GM19351 (cell line): ENCODE measurements at regions not wholly inside any gene's neighbourhood (a gene's known extent, or its start where the extent isn't known, plus 50 kb on each side); places are given as distances from the start of the nearest gene placed in this dataset.

Experiments used
- ATAC-seq: cut with Tn5 transposase; IDR thresholded peaks from one replicate; pipeline ENCODE4 v1.9.1; 2021; ENCODE audit warnings: mild to moderate bottlenecking, moderate library complexity; ENCODE audit not compliant: unreplicated experiment

GRCh38 chr15:77692614-77693013, 59.9 kb upstream of the LINGO1 start:
- ATAC-seq, result no peak

DNA sequence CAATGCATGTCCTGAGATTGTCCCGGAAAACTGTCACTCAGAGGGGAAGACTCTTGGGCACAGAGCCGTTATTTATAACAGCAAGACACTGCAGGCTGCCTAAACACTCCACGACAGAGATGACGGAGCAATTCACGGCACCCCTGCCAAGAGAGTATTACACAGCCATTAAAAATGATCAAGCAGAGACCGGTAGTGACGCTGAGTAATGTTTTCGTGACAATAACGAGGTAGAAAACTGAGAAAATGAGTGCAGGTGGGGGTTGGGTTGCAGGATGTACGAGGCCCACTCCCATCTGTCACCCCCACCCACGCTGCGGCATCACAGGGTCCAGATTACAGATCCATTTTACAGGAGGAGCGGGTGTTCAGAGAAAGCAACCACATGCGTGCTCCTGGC, 58.9 kb upstream of the LINGO1 start:
- no peak for ATAC-seq

GRCh38 chr15:77689821-77690220, 57.1 kb upstream of the LINGO1 start:
- ATAC-seq, result no peak

DNA sequence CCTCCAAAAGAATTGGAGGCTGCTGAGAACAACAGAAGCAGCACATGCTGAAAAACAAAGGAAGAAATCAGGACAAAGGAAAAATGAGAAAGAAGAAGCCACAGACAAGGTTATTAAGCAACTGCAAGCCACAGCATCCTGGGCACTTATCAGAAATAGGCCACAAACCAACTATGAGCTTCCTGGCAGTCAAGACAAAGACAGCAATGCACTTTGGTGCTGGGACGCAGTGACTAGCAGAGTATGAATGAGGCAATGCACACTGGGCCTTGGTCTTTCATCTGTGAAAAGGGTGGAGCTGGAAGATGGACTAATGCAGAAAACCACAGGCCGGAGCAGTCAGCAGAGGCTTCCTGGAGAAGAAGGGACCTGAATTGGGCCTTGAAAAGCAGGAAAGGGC, 56.0 kb upstream of the LINGO1 start:
- no peak for ATAC-seq

DNA sequence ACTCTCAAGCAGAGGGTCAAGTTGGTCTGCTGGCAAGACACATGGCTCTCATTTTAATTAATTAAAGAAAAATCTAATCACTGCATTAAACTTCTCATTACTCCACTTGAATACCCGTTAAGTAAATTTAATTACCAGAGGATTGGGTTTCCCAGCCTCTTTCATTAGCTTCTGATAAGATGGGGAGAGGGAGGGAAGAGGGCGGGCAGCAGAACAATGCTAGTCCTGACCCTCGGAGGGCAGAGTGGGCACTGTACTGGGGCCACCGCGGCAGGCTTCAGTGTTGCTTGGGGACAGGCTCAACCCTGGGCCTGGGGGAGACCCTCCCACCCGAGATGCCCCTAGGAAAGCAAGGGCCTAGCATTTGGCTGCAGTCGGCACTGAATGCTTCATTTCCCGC, 55.6 kb upstream of the LINGO1 start:
- ATAC-seq, result no peak

DNA sequence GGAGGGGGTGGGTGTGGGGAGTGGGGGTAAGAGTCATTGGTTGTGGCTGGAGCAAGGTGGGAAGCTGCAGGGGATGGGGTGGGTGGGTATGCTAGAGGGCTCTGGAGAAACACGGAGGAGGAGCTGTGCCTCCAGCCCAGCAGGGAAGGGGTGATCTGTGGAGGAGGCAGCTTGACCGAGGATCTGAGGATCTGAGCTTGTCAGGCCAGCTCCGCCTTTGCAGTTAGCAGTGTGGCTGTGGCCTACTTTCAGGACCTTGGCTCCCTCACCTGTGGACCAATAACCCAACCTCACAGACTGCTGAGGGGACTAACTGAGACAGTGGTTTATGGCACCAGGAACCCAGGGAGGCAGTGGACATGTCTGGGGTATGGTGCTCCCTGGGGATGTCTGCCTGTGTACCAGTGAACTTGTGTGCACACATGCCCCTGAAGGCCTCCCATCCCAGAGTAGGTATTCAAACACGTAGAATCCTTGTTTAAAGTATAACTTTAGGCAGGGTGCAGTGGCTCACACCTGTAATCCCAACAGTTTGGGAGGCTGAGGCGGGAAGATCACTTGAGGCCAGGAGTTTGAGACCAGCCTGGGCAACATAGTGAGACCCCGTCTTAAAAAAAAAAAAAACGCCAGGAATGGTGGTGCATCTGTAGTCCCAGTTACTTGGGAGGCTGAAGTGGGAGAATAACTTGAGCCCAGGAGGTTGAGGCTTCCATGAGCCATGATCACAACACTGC, 52.5 kb upstream of the LINGO1 start:
- ATAC-seq, result no peak

- no peak for ATAC-seq
These were observed 51.8 kb upstream of the LINGO1 start for GRCh38 chr15:77684341-77685081.

DNA sequence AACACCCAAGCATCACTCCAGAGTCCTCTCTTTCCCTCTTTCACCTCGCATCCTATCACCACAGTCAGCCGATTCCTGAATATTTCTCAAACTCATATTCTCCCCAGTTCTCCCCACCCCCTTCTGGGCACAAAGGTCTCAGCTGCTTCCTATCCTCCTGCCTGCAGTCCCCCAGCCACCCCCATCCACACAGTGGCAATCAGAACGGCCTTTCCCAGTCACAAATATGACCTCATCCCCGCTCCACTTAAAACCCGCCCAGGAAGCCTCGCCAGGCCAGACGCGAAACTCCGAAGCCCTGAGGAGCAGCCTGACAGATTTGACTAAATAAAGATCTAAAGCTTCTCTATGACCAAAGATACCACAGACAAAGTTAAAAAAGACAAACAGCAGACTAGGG, 49.9 kb upstream of the LINGO1 start:
- ATAC-seq, result no peak
